CD4-positive, alpha-beta memory T cell (primary cell): ENCODE measurements at regions not wholly inside any gene's neighbourhood (a gene's known extent, or its start where the extent isn't known, plus 50 kb on each side); places are given as distances from the start of the nearest gene placed in this dataset.

Experiments
- CTCF ChIA-PET: fragments of 350-600 bp; sonication (Branson Sonifier 250); formaldehyde crosslinking; loops from one replicate; lab custom pipeline; 2021; ENCODE audit warnings: inconsistent platforms; ENCODE audit not compliant: partially characterized antibody; lab: Charles Lee
- POLR2A ChIA-PET: fragments of 350-600 bp; sonication (Branson Sonifier 250); formaldehyde crosslinking; loops from one replicate; lab custom pipeline; 2021; ENCODE audit not compliant: partially characterized antibody; lab: Charles Lee
- DNase-seq, 5 donors: peaks; one replicate each; pipeline versions ENCODE4 v3.0.0 to v3.0.0-alpha.2; 2020 to 2022; ENCODE audit warnings: mixed read lengths in 1 of 5
- H3K27ac ChIP-seq: one replicate; pipeline ENCODE4 v1.7.0; 2013; ENCODE audit warnings: low read depth, low read length
- H3K27me3 ChIP-seq: 2 replicates; pipeline ENCODE4 v1.7.0; 2013; ENCODE audit warnings: mild to moderate bottlenecking, low read length, moderate library complexity; ENCODE audit not compliant: insufficient read depth
- H3K36me3 ChIP-seq: 2 replicates; pipeline ENCODE4 v1.7.0; 2013; ENCODE audit warnings: mild to moderate bottlenecking, low read length, moderate library complexity; ENCODE audit not compliant: insufficient read depth
- H3K4me1 ChIP-seq: 2 replicates; pipeline ENCODE4 v1.7.0; 2013; ENCODE audit warnings: mild to moderate bottlenecking, low read length, moderate library complexity; ENCODE audit not compliant: insufficient read depth
- H3K4me3 ChIP-seq, 2 donors: one replicate each; pipeline ENCODE4 v1.7.0; 2013; ENCODE audit warnings: low read length in 2 of 2, mild to moderate bottlenecking in 1 of 2
- H3K9me3 ChIP-seq, 2 donors: one replicate each; pipeline ENCODE4 v1.7.0; 2013; ENCODE audit warnings: low read length in 2 of 2, control low read depth in 1 of 2; ENCODE audit not compliant: control insufficient read depth in 1 of 2
- H3K27ac Mint-ChIP-seq, 7 donors: one replicate each; pipeline ENCODE4 v1.8.0; 2020 to 2021; ENCODE audit warnings: mixed read lengths in 7 of 7, mild to moderate bottlenecking in 6 of 7, inconsistent platforms in 3 of 7, moderate library complexity in 3 of 7
- H3K27me3 Mint-ChIP-seq, 2 donors: one replicate each; pipeline ENCODE4 v1.8.0; 2020 to 2021; ENCODE audit warnings: mixed read lengths in 2 of 2
- H3K36me3 Mint-ChIP-seq, 2 donors: one replicate each; pipeline ENCODE4 v1.8.0; 2020 to 2021; ENCODE audit warnings: mixed read lengths in 2 of 2, inconsistent platforms in 1 of 2, mild to moderate bottlenecking in 1 of 2
- H3K4me1 Mint-ChIP-seq, 4 donors: one replicate each; pipeline ENCODE4 v1.8.0; 2020 to 2021; ENCODE audit warnings: mixed read lengths in 4 of 4, mild to moderate bottlenecking in 1 of 4
- H3K4me3 Mint-ChIP-seq, 8 donors: one replicate each; pipeline ENCODE4 v1.8.0; 2020 to 2021; ENCODE audit warnings: mixed read lengths in 8 of 8, mild to moderate bottlenecking in 7 of 8, moderate library complexity in 6 of 8, inconsistent platforms in 3 of 8
- H3K9me3 Mint-ChIP-seq, 8 donors: one replicate each; pipeline ENCODE4 v1.8.0; 2020 to 2021; ENCODE audit warnings: mixed read lengths in 8 of 8, mild to moderate bottlenecking in 5 of 8, inconsistent platforms in 3 of 8, moderate library complexity in 1 of 8
- intact Hi-C: fragments of 100-400 bp; cut with micrococcal nuclease; formaldehyde crosslinking; loops from one replicate; pipeline ENCODE4 v1.15.1; 2023

DNA sequence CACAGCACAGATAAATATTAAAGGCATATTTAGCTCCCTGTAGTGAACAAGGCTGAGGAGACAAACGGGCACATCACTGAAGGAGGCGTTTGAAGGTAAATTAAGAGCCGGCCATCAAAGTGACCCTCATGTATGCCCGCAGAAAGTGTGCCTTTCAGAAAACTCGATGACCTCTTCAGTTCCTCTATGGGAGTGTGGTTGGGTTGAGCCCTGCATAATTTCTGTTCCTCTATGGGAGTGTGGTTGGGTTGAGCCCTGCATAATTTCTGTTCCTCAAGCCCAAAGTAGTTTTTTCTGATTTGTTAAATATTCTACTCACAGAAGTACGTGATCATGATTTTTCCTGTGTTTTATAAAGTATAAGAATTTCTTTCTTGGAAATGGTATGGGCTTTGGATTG is 568.5 kb downstream of the TSN start:
- ChIA-PET CTCF (no interaction called here), POLR2A (no interaction called here)
- Histone ChIP-seq H3K9me3 (no peaks in the 10 kb centered on the region), H3K27me3 (no peaks in the 10 kb centered on the region), H3K4me3 (no peak overlapping the region), H3K36me3 (no peaks in the 10 kb centered on the region), H3K4me1 (no peaks in the 10 kb centered on the region), H3K27ac (no peak overlapping the region)
- intact Hi-C loops: no loop called here
- no peak overlapping the region for H3K4me3 Mint-ChIP-seq
- no peak overlapping the region for H3K27ac Mint-ChIP-seq
- DNase-seq: no peak
- H3K4me1 Mint-ChIP-seq: no peaks in the 10 kb centered on the region
- no peaks in the 10 kb centered on the region for H3K36me3 Mint-ChIP-seq
- H3K9me3 Mint-ChIP-seq: peaks cover 0 to 3% (median under 1%) of the 10 kb centered on the region in 8 donors
- H3K27me3 Mint-ChIP-seq: peaks cover 0 to 4% of the 10 kb centered on the region in 2 donors

DNA sequence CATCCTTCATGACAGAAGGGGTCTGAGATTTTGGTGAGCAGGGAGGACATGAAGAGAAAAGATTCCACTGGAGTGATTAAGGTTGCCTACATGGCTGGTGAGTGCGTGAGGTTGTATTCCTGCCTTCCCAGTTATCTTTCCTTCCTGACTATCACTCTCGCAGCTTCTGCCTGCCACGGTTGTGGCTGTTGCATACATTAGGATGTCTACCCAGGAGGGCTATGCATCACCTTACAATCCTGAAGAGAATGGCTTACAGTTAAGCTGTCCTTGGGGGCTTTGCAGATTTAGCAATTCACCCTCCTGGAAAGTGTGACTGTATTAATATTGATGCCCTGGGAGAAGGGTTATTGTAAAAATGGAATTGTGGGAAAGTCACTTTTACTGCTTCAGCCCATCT is 571.0 kb downstream of the TSN start:
- ChIA-PET CTCF (no interaction called here), POLR2A (no interaction called here)
- intact Hi-C loops: no loop called here
- Mint-ChIP-seq H3K9me3 (peaks cover 0 to 2% (median 0%) of the 10 kb centered on the region in 8 donors), H3K27ac (no peak overlapping the region), H3K4me1 (no peaks in the 10 kb centered on the region), H3K4me3 (no peak overlapping the region), H3K36me3 (no peaks in the 10 kb centered on the region), H3K27me3 (peaks cover 0 to 4% of the 10 kb centered on the region in 2 donors)
- H3K27ac ChIP-seq: no peak overlapping the region
- H3K4me1 ChIP-seq: no peaks in the 10 kb centered on the region
- H3K9me3 ChIP-seq: no peaks in the 10 kb centered on the region
- H3K4me3 ChIP-seq: no peak overlapping the region
- no peaks in the 10 kb centered on the region for H3K36me3 ChIP-seq
- DNase-seq: no peak
- no peaks in the 10 kb centered on the region for H3K27me3 ChIP-seq

DNA sequence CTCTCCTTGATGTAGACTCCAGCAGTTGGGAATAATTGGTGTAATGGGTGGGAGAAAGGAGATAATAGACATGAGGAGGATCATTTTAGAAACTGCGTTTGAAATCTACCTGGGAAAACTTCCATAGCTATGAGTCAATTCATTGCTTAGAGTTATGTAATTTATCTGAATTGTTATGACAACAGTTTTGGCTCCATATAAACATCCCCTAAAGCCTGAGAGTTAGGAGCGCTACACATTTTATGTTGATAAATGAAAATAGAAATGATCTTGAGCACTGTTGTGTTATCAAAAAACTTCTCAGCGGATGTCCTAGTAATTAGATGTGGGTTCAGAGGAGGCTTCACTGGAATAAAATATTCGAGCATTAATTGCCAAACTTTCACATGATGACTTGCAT is 573.4 kb downstream of the TSN start:
- Mint-ChIP-seq H3K27ac (no peak overlapping the region), H3K9me3 (peaks cover 0 to 4% (median 0%) of the 10 kb centered on the region in 8 donors), H3K4me1 (no peaks in the 10 kb centered on the region), H3K4me3 (no peak overlapping the region), H3K36me3 (no peaks in the 10 kb centered on the region), H3K27me3 (peaks cover under 1 to 5% of the 10 kb centered on the region in 2 donors)
- Histone ChIP-seq H3K9me3 (no peaks in the 10 kb centered on the region), H3K36me3 (no peaks in the 10 kb centered on the region), H3K27ac (no peak overlapping the region), H3K27me3 (no peaks in the 10 kb centered on the region), H3K4me3 (no peak overlapping the region), H3K4me1 (no peaks in the 10 kb centered on the region)
- DNase-seq: no peak
- ChIA-PET POLR2A (no interaction called here), CTCF (no interaction called here)
- intact Hi-C loops: no loop called here

DNA sequence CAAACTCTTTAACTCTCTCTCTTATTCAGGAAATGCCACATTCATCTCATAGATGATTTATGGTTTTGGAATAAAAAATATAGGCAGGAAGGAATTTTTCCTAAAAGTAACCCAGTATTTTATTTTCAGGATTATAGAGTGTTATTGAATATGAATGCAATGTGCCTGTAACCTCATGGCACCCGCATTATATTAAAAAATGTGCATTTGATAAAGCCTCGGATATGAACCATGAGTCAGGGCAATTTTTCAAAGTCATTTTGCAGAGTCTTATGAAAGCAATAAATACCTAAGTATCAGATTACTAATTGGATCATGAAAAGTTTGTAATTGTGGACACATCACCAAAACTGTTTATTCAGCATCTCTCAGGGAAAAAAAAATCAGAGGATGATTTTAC is 573.8 kb downstream of the TSN start:
- H3K4me3 ChIP-seq: no peak overlapping the region
- ChIA-PET CTCF (no interaction called here), POLR2A (no interaction called here)
- no peaks in the 10 kb centered on the region for H3K27me3 ChIP-seq
- no peaks in the 10 kb centered on the region for H3K4me1 ChIP-seq
- no peaks in the 10 kb centered on the region for H3K4me1 Mint-ChIP-seq
- DNase-seq: no peak
- peaks cover 2 to 5% of the 10 kb centered on the region in 2 donors for H3K27me3 Mint-ChIP-seq
- H3K9me3 ChIP-seq: no peaks in the 10 kb centered on the region
- peaks cover 0 to 5% (median 0%) of the 10 kb centered on the region in 8 donors for H3K9me3 Mint-ChIP-seq
- H3K36me3 ChIP-seq: no peaks in the 10 kb centered on the region
- intact Hi-C loops: no loop called here
- H3K36me3 Mint-ChIP-seq: no peaks in the 10 kb centered on the region
- no peak overlapping the region for H3K4me3 Mint-ChIP-seq
- no peak overlapping the region for H3K27ac Mint-ChIP-seq
- H3K27ac ChIP-seq: no peak overlapping the region

DNA sequence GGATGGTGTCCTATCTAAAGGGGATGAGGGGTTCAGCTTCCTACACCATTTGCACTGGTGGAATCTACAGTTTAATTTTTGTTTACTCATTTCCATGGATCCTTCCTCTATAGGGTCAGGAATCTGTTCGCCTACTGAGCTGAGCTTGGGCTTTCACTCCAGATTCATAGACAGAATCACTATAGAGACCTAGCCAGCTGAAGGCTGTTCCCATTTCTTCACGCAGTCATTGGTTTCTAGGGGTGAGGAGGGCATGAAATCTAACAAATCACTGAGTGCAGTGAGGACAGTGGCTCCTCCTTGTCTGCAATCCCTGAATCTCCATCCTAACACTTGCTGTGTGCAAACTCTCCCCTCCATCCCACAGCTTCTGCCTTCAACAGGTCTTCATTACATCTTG is 578.5 kb downstream of the TSN start:
- Histone ChIP-seq H3K27ac (no peak overlapping the region), H3K9me3 (no peaks in the 10 kb centered on the region), H3K4me3 (no peak overlapping the region), H3K4me1 (no peaks in the 10 kb centered on the region), H3K36me3 (no peaks in the 10 kb centered on the region), H3K27me3 (no peaks in the 10 kb centered on the region)
- ChIA-PET CTCF (no interaction called here), POLR2A (no interaction called here)
- Mint-ChIP-seq H3K36me3 (no peaks in the 10 kb centered on the region), H3K27ac (no peak overlapping the region), H3K9me3 (peaks cover 0 to 5% (median 0%) of the 10 kb centered on the region in 8 donors), H3K27me3 (peaks cover 1 to 2% of the 10 kb centered on the region in 2 donors), H3K4me1 (no peaks in the 10 kb centered on the region), H3K4me3 (no peak overlapping the region)
- intact Hi-C loops: no loop called here
- no peak for DNase-seq

DNA sequence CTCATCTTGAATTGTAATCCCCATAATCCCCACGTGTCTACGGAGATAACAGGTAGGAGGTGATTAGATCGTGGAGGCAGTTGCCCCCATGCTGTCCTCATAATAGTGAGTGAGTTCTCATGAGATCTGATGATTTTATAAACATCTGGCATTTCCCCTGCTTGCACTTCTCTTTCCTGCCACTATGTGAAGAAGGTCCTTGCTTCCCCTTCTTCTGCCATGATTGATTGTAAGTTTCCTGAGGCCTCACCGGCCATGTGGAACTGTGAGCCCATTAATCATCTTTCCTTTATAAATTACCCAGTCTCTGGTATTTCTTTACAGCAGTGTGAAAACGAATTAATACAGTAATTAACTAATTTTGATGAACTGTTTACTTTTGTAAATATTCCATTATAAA is 582.5 kb downstream of the TSN start:
- Histone ChIP-seq H3K9me3 (no peaks in the 10 kb centered on the region), H3K27me3 (no peaks in the 10 kb centered on the region), H3K4me1 (no peaks in the 10 kb centered on the region), H3K27ac (no peak overlapping the region), H3K4me3 (no peak overlapping the region), H3K36me3 (no peaks in the 10 kb centered on the region)
- Mint-ChIP-seq H3K4me1 (no peaks in the 10 kb centered on the region), H3K9me3 (peaks cover 0 to 4% (median 0%) of the 10 kb centered on the region in 8 donors), H3K4me3 (no peak overlapping the region), H3K27me3 (peaks cover 1 to 2% of the 10 kb centered on the region in 2 donors), H3K27ac (no peak overlapping the region), H3K36me3 (no peaks in the 10 kb centered on the region)
- CTCF ChIA-PET: no interaction called here
- DNase-seq: no peak
- POLR2A ChIA-PET: no interaction called here
- intact Hi-C loops: no loop called here

DNA sequence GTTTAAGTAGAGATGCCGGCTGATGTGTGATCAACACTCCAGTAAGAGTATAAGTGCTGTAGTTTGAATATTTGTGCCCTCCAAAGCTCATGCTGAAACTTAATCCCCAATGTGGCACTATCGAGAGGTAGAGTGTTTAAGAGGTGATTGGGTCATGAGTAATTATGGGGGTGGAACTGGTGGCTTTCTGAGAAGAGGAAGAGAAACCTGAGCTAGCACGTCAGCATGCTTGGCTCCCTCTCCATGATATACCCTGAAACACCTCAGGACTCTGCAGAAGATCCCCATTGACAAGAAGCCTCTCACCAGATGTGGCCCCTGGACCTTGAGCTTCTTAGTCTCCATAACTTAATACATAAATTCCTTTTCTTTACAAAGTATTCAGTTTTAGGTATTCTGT is 584.8 kb downstream of the TSN start:
- no peaks in the 10 kb centered on the region for H3K4me1 ChIP-seq
- ChIA-PET CTCF (no interaction called here), POLR2A (no interaction called here)

DNA sequence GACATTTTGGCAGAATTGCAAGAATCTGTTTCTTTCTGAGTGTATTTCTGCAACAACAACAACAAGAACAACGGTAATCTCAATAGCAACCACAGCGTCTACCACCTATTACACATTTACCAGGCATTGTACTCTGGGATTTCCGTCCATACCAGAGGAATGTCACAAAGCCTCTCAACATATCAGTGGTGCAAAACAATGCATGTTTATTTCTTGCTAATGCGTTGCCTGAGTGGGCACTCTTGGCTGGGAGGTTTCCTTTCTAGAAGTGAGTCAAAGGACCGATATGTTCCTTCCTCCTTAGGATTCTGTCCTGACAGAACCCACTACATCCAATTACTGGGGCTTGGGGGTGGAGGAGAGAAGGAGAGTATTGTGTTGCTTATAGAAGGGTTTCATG is 585.6 kb downstream of the TSN start:
- Histone ChIP-seq H3K9me3 (no peaks in the 10 kb centered on the region), H3K4me1 (no peaks in the 10 kb centered on the region), H3K27me3 (no peaks in the 10 kb centered on the region), H3K4me3 (no peak overlapping the region), H3K27ac (no peak overlapping the region), H3K36me3 (no peaks in the 10 kb centered on the region)
- no peak for DNase-seq
- Mint-ChIP-seq H3K4me3 (no peak overlapping the region), H3K4me1 (no peaks in the 10 kb centered on the region), H3K36me3 (no peaks in the 10 kb centered on the region), H3K27ac (no peak overlapping the region), H3K27me3 (no peaks in the 10 kb centered on the region), H3K9me3 (peaks cover 0 to 8% (median 3%) of the 10 kb centered on the region in 8 donors)
- intact Hi-C loops: no loop called here
- POLR2A ChIA-PET: no interaction called here
- CTCF ChIA-PET: no interaction called here

More for the DNA sequence above, 584.8 kb downstream of the TSN start:
- intact Hi-C loops: no loop called here
- no peak overlapping the region for H3K4me3 ChIP-seq
- no peak overlapping the region for H3K27ac Mint-ChIP-seq
- H3K4me3 Mint-ChIP-seq: no peak overlapping the region
- DNase-seq: no peak
- H3K27me3 Mint-ChIP-seq: no peaks in the 10 kb centered on the region
- peaks cover 0 to 5% (median 2%) of the 10 kb centered on the region in 8 donors for H3K9me3 Mint-ChIP-seq
- no peaks in the 10 kb centered on the region for H3K4me1 Mint-ChIP-seq
- no peaks in the 10 kb centered on the region for H3K36me3 ChIP-seq
- no peaks in the 10 kb centered on the region for H3K36me3 Mint-ChIP-seq
- no peaks in the 10 kb centered on the region for H3K9me3 ChIP-seq
- H3K27me3 ChIP-seq: no peaks in the 10 kb centered on the region
- H3K27ac ChIP-seq: no peak overlapping the region
